Upper lobe of left lung (tissue), 4 donors: ENCODE measurements at regions not wholly inside any gene's neighbourhood (a gene's known extent, or its start where the extent isn't known, plus 50 kb on each side); places are given as distances from the start of the nearest gene placed in this dataset.

ENCODE experiments used
- EP300 ChIP-seq, 4 donors: sonication (generic); formaldehyde crosslinking; IDR thresholded peaks; one replicate each; pipeline ENCODE4 v1.5.1; 2017; ENCODE audit warnings: antibody characterized with exemption in 4 of 4, control low read depth in 2 of 4
- POLR2A ChIP-seq, 4 donors: fragments of 450-650 bp; IDR thresholded peaks; one replicate each; pipeline ENCODE4 v1.5.1; 2016 to 2017; ENCODE audit warnings: antibody characterized with exemption in 4 of 4, mild to moderate bottlenecking in 2 of 4
- POLR2AphosphoS5 ChIP-seq, 2 donors: sonication (generic); formaldehyde crosslinking; IDR thresholded peaks; one replicate each; pipeline ENCODE4 v1.5.1; 2017; ENCODE audit warnings: antibody characterized with exemption in 2 of 2
- TF ChIP-seq, protein P1 (sequence below), 6 experiments: fragments of 450-650 bp in 4 of 6; fragments of 200-600 bp in 2 of 6; sonication (generic) in 2 of 6; IDR thresholded peaks; one replicate each; pipeline ENCODE4 v1.5.1; 2016 to 2019; ENCODE audit warnings: antibody characterized with exemption in 6 of 6

DNA sequence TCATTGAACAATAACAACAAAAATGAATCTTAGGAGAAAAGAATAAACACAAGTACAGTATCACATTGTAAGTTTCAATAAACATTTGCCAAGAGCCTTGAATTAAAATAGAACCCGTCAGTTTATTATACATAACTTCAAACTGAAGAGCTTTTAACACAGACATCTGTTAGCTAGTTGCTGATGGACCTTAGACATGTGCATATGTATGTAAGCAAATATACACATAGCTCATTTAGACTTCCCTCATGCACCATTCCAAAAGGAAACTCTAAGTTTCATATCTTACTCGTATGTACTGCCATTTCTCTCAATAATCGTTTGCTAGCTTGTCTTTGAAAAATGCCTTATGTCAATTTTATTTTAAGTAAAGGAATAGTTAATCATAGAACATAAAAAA, 235.0 kb downstream of the TENT5A start:
- TF ChIP-seq POLR2A (IDR thresholded peaks at IDR 0.05) (no peak), EP300 (IDR thresholded peaks at IDR 0.05) (no peak), POLR2AphosphoS5 (IDR thresholded peaks at IDR 0.05) (no peak)
- TF ChIP-seq, protein P1, sequence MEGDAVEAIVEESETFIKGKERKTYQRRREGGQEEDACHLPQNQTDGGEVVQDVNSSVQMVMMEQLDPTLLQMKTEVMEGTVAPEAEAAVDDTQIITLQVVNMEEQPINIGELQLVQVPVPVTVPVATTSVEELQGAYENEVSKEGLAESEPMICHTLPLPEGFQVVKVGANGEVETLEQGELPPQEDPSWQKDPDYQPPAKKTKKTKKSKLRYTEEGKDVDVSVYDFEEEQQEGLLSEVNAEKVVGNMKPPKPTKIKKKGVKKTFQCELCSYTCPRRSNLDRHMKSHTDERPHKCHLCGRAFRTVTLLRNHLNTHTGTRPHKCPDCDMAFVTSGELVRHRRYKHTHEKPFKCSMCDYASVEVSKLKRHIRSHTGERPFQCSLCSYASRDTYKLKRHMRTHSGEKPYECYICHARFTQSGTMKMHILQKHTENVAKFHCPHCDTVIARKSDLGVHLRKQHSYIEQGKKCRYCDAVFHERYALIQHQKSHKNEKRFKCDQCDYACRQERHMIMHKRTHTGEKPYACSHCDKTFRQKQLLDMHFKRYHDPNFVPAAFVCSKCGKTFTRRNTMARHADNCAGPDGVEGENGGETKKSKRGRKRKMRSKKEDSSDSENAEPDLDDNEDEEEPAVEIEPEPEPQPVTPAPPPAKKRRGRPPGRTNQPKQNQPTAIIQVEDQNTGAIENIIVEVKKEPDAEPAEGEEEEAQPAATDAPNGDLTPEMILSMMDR (IDR thresholded peaks at IDR 0.05): no peak
